HG03354 (cell line): ENCODE measurements at regions not wholly inside any gene's neighbourhood (a gene's known extent, or its start where the extent isn't known, plus 50 kb on each side); places are given as distances from the start of the nearest gene placed in this dataset.

Experiments
- ATAC-seq: cut with Tn5 transposase; IDR thresholded peaks from one replicate; pipeline ENCODE4 v1.9.1; 2021; ENCODE audit warnings: mild to moderate bottlenecking; ENCODE audit not compliant: unreplicated experiment, poor library complexity, severe bottlenecking

DNA sequence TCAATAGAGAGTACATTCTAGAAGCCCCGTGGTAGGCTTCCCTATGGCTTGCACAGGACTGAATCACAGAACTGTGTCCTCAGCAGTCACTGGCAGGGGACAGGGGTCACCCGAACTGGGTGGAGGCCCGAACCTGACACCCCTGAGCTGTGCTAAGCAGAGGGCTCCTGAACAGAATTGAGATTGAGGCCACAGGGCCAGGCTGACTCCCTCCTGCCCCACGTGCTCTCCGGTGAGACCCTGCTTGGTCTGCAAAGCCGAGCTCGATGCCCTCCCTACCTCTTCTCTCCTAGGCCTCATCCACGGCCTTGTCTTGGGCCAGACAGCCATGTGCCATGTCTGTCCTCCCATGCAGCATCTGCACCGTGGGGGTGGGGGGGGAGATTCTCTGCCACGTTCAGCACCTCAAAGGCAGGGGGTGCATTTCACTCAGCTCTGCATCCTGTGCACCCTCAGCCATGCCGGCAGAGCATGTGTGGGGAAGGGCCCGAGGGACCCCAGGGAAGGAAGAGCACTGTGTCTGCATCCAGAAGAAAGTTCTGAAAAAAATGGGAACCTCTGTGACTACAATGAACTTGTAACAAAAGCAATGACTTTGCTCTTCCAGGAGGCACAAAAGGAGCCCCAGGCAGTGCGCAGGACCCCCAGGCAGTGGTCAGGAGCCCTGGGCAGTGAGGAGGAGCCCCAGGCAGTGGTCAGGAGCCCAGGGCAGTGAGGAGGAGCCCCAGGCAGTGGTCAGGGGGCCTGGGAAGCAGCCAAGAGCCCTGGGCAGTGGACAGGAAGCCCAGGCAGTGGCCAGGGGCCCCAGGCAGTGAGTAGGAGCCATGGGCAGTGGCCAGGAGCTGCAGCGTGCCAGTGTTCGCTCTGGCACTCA is 76.7 kb upstream of the SEPTIN5 start:
- no peak for ATAC-seq

DNA sequence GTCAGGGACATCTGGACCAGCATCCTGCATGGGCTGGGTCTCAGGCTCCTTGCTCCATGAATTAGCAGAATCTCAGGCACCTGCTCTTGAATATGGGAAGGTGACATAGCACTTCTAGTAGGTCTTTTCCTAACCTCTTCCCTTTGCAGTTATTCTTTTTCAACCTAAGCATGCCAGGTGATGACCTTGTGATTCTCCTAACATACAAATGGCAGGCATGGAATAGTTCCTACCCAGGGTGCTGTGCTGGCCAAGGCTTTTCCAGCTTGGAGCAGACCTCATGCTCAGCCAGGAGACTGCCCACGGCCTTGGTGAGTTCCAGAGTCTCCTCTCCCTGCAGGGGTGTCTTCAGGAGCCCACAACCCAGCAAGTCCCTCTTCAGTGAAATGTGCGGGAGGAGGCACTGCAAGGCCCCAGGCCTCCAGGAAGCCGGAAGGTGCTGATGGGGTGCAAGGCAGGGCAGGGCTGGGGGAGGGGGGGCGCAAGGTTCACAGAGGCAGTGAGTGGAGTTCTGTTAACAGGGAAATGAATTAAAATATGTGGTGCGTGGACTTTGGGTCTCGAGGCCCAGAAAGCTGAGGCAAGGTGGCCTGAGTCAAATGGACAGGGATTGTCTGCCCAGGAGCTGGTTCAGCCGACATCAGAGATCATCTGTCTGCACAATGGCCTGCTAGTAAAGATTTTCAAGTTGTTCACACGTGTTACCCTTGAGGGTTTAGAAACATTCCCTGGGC is 75.9 kb upstream of the SEPTIN5 start:
- no peak for ATAC-seq

DNA sequence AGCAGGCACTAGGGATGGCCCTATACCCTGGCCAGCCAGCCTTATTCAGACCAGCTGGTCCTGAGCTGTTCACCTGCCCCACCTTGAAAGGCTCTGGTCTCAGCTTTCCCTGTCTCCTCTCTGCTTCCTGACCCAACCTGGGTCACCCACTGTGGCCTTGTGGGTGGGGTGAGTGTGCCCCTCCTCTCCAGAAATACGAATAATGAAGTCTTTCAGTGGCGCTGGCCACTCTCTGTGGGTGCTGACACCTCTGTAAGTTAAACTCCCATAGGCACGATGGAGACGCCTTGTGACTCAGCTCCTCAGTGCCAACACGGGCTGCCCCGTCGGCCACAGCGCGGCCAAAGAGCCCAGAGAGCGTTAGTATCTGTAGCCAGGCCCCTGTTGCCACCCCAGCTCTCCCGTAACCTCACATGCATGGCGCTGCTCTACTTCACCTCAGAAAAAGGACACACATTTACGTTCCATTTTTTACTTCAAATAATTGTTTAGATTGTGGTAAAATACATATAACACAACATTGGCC is 74.6 kb upstream of the SEPTIN5 start:
- ATAC-seq, result no peak

DNA sequence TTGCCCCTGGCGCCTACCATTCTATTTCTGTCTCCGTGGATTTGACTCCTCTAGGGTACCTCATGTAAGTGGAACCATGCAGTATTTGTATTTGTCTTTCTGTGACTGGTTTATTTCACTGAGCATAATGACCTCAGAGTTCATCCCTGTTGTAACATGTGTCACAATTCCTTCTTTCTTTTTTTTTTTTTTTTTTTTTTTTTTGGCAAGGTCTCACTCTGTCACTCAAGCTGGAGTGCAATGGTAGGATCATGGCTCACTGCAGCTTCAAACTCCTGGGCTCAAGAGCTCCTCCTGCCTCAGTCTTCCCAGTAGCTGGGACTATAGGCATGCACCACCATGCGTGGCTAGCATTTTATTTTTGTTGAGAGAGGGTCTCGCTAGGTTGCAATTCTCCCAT is 74.0 kb upstream of the SEPTIN5 start:
- no peak for ATAC-seq

DNA sequence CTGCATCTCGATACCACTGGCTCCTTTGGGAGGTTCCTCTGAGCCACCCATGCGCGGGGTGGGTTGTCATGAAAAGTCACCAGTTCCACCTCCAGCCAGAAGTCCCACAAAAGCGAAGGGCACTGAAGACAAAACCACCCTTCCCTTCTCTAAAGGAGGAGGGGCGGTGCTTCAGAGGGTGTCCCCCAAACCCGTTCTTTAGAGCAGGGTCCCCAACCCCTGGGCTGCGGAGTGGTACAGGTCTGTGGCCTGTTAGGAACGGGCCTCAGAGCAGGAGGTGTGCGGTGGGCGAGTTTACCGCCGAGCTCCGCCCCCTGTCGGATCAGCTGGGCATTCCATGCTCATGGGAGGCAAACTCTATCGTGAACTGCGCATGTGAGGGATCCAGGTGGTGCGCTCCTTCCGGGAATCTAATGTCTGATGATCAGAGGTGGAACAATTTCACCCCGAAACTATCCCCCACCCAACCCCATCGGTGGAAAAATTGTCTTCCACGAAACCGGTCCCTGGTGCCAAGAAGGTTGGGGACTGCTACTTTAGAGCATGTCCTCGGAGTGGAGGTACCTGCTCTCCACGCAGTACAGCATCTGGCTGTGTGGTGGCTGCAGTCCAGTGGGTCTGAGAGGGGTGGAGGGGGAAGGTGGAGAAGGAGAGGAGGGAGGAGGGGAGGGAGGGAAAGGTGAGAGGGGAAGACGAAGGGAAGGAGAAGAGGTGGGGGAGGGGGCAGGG is 72.9 kb upstream of the SEPTIN5 start:
- ATAC-seq, result no peak

DNA sequence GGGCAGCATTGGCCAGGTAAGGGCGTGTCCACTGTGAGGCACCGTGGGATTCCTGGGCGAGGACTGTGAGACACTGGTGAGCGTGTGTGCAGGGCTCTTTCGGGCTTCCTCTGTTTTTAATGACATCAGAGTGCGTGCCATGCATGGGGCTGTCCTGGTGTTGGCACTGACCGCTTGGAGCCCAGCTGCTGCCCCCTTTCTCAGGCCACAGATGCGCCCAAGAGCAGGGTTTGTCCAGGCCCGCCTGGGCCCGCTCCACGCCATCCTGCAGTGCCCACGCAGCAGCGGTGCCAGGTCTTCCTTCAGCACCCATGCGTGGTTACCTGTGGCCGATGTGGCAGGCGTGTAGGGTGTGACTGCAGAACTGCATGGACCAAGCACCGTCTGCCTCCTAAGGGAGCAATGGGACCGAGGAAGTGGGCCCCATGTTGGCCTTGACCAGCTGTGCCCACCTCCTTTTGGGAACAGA is 72.3 kb upstream of the SEPTIN5 start:
- no peak for ATAC-seq

DNA sequence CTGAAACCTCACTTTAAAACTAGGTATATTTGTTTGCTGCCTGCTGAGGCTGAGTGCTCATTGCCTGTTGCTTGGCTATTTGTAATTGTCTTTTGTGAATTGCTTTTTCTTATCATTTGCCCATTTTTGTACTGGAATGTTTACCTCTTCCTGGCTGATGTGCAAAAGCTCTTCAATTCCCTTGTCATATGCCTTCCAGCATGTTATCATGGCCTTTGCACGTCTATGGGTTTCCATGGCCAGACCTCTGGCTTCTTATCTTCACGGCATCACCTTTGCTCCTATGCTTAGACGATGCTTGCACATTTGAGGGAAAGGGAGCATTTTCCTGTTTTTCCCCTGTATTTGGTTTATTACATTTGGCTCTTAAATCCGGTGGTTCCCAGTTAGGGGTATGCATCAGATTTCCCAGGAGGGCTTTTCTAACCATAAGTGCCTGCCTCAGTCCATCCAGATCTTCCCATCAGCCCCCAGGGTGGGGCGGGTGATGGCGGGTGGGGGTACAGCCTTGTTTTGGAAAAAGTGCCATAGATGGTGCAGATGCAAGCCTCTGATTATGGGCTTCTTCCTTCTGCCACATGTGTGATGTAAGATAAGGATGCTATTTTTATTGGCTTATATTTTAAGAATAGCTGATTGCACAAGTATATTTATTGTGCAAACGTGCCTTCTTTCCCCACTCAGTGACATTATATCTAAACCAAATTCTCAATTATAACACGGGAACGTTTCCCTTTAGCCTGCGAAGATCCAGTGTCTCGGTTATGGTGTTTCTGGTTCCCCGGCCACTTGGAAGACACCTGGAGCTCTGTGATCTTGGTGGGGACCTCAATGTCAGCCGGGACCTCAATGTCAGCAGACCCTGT is 70.6 kb upstream of the SEPTIN5 start:
- no peak for ATAC-seq

DNA sequence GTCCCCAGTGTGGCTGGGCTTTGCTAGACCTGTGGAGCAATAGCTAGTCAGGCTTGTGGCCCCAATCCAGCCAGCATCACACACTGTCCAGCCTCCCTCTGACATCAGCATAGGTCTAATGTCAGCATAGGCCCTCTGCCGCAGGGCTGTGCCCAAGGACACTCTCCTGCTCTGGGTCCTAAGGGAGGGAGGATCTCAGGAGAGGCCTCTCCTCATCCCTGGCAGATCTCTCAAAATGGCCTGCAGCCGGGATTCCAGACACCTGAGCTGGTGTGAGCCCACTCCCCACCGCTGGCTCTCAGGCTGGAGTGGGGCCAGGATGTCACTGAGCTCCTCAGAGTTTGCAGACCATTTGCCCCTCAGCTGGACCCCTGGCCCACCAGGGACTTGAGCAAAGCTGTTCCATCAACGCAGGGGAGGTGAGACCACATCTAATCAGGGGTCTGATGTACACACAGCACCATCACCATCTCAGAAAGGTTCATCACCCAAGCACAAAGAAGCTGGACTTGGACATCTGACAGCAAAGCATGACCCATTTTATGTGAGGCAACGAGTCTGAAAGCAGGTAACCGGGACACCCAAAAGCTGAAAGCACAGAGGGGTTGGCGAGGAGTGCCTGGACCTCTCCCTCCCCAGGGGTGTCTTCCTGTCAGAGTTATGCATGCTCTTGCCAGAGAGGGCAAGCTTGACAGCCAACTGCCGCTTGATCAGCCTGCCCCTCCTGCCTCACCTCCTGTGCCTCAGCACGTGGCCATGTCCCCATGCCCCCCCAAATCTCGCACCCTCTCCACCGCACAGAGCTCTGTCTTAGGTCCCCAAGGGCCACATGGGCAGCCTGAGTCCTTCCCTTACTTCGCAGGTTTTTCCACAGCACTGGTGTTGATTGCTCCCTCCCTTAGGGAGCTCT is 69.7 kb upstream of the SEPTIN5 start:
- no peak for ATAC-seq

DNA sequence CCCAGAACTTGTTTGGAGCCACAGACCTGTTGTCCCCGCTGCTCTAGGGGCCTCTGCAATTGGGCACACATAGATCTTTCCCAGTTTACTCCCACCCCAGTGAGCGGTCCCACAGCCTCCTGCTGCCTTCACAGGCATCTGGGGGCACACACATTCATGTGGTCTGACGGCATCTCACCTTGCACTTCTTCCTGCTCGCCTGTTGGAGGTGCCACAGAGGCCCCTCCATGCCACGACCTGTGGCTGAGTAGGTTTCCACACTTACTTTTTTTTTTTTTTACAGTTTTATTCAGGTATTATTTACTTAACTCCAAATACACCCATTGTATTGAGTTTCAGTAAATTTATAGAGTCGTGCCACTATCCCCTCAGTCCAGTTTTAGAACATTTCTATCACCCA is 68.9 kb upstream of the SEPTIN5 start:
- ATAC-seq, result no peak

DNA sequence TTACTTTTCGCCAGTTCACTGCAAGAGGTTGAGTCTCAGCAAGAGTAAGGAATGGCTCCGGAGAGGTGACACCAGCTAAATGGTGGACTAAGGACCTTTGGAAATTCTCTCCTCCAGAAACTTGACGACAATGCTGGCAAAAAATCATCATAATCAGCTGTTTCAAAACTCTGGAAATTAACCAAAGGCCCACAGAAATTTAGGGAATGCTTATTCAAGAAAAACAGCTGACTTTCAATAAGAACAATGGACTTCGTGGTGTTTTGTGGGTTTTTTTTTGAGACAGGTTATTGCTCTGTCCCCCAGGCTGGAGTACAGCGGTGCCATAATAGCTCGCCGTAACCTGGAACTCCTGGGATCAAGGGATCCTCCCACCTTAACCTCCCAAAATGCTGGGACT is 68.4 kb upstream of the SEPTIN5 start:
- ATAC-seq, result no peak

DNA sequence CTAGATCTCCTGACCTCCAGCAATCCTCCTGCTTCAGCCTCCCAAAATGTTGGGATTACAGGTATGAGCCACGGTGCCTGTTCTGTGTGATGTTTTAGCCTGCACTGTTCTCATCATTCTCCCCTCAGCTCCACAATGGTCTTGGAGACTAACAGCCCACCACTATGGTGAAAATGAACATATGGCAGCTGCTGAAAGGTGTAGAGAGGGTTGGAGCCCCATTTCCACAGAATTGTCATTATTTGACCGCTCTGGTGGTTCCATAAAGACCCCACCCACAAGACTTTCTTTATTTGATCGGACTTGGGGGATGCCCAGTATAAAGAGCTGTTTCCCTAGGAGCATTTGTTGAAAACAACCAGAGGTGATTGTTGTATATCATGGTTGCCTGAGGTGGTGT is 67.9 kb upstream of the SEPTIN5 start:
- no peak for ATAC-seq

DNA sequence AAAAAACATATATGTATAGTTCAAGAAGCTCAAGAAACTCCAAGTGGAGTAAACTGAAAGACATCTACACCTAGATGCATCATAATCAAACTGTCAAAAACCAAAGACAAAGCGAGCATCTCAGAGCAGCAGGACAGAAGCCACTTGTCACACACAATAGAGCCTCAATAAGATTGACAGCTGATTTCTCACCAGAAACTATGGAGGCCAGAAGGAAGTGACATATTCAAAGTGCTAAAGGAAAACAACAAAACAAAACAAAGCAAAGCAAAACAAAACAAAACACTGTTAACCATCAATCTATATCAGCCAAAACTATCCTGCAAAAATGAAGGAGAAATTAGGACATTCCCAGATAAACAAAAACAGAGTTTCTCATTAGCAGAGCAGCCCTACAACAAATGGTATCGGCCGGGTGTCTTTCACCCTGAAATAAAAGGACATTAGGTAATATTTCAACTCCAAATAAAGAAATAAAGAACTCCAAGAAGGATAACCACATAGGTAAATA is 65.8 kb upstream of the SEPTIN5 start:
- no peak for ATAC-seq

DNA sequence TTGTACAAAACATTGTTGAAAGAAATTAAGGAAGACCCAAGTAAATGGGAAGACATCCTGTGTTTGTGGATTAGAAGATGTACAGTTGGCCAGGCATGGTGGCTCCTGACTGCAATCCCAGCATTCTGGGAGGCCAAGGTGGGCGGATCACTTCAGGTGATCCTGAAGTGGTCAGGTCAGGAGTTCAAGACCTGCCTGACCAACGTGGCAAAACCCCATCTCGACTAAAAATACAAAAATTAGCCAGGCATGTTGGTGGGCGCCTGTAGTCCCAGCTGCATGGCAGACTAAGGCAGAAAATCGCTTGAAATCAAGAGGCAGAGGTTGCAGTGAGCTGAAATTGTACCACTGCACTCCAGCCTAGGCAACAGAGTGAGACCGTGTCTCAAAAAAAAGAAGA is 62.0 kb upstream of the SEPTIN5 start:
- no peak for ATAC-seq

DNA sequence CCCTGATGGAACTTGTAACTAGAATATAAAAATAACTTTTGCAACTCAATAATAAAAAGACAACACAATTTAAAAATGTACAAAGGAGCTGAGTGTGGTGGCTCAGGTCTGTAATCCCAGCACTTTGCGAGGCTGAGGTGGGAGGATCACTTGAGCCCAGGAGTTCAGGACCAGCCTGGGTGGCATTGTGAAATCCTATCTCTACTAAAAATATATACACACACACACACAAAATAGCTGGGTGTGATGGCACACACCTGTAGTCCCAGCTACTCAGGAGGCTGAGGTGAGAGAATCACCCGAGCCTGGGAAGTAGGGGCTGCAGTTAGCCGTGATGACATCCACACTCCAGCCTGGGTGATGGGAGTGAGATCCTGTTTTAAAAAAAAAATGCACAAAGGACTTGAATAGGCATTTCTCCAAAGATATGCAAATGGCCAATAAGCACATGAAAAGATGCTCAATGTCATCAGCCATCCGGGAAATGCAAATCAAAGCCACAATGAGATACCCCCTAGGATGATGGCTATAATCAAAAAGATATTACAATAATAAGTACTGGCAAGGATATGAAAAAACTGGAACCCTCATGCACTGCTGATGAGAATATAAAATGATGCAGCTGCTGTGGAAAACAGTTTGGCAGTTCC is 59.8 kb upstream of the SEPTIN5 start:
- ATAC-seq, result no peak

DNA sequence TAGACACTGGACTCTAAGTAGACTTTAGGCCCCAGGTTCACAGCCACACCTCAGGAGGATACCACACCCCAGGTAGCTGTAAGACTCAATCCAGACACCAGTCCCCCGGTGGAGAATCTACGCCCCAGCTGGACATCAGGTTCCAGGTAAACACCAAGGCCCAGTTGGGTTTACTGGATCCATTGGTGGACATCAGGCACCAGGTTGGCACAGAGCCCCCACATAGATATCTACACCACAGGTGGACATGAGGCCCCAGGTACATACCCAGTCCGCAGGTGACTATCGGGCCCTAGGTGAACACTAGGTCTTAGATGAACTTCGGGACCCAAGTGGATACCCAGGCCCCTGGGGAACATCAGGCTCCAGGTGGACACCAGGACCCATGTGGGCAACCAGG is 58.9 kb upstream of the SEPTIN5 start:
- no peak for ATAC-seq

DNA sequence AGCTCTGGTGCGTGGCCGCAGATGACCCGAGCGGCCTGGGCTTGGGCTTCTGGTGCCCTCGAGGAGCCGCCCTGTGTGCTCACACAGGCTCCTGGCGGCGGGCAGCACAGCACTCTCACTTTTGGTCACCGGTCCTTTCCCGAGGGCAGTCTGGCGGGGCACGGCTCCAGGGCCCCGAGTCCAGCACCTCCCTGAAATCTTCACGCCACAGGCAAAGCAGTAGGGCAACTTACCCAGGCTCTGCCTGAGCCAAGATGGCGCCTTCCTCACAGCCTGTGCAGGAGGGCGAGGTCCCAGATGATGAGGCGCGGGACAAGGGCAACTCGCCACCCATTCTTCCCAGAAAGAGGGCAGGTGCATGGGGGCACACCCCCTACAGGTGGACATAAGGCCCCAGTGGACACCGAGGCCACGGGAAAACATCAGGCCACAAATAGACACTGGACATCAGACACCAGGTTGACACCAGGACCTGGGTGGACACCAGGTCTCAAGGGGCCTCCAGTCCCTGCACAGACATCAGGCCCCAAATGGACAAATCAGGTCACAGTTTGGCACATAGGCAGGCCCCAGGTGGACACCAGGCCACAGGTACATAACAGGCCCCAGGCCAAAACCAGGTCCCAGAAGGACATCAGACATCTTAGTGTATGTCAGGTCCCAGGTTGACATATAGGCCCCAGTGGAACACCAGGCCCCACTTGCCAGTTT is 57.6 kb upstream of the SEPTIN5 start:
- no peak for ATAC-seq
